Adrenal gland (tissue), 9 donors: ENCODE measurements at regions not wholly inside any gene's neighbourhood (a gene's known extent, or its start where the extent isn't known, plus 50 kb on each side); places are given as distances from the start of the nearest gene placed in this dataset.

Experiments used
- DNase-seq, 7 donors: peaks; one replicate each; pipeline ENCODE4 v3.0.0-alpha.2; 2019 to 2020
- H3K27ac ChIP-seq, 5 donors: fragments of 200-600 bp; sonication (generic) in 4 of 5; 1 replicate in 3 of 5; 2 replicates in 2 of 5; pipeline versions ENCODE4 v1.5.1 to v1.8.0; 2016 to 2020; ENCODE audit warnings: mild to moderate bottlenecking in 1 of 5
- H3K27me3 ChIP-seq: fragments of 200-600 bp; 2 replicates; pipeline ENCODE4 v1.8.0; 2021
- H3K36me3 ChIP-seq, 2 donors: fragments of 200-600 bp; replicated peaks in 1 of 2; 1 replicate in 1 of 2; 2 replicates in 1 of 2; pipeline versions ENCODE4 v1.5.1 to v1.8.0; 2018 to 2022
- H3K4me1 ChIP-seq, 2 donors: fragments of 200-600 bp; replicated peaks in 1 of 2; 1 replicate in 1 of 2; 2 replicates in 1 of 2; pipeline versions ENCODE4 v1.5.1 to v1.8.0; 2018 to 2021
- H3K4me3 ChIP-seq, 4 donors: fragments of 200-600 bp; sonication (generic) in 3 of 4; one replicate each; pipeline ENCODE4 v1.5.1; 2016 to 2018
- H3K9me3 ChIP-seq, 3 donors: fragments of 200-600 bp; sonication (generic) in 1 of 3; replicated peaks in 1 of 3; 1 replicate in 2 of 3; 2 replicates in 1 of 3; pipeline versions ENCODE4 v1.5.1 to v1.8.0; 2016 to 2021
- POLR2A ChIP-seq, 2 donors: fragments of 450-650 bp; IDR thresholded peaks; one replicate each; pipeline ENCODE4 v1.6.1; 2017; ENCODE audit warnings: antibody characterized with exemption in 2 of 2, mild to moderate bottlenecking in 2 of 2, moderate library complexity in 1 of 2
- WGBS, 4 donors: extraction: QIAGEN DNeasy Blood & Tissue Kit in 2 of 4; methylation state at CpG; one replicate each; pipeline versions ENCODE4 v1.1.5 to v1.1.7; 2013 to 2017; 5-methylcytosine and 5-hydroxymethylcytosine counted together
- intact Hi-C, 2 donors: fragments of 100-400 bp; cut with DNase I; formaldehyde crosslinking; loops; one replicate each; pipeline versions ENCODE4 v1.14.1 to v1.15.0; 2022 to 2023
- TF ChIP-seq, protein P1 (sequence below), 6 experiments: fragments of 450-650 bp in 4 of 6; fragments of 200-600 bp in 2 of 6; sonication (generic) in 1 of 6; IDR thresholded peaks; 1 replicate in 5 of 6; 2 replicates in 1 of 6; pipeline versions ENCODE4 v1.5.1 to v1.8.0; 2016 to 2021; ENCODE audit warnings: antibody characterized with exemption in 6 of 6, mild to moderate bottlenecking in 2 of 6, moderate library complexity in 1 of 6
- donor health status: healthy with polysubstance abuse.
- donor health status: Bipolar disorder and iron deficiency.
- donor health status: DM: yes; HTN: yes; CAD: no.
- donor health status: DM: no; HTN: no; CAD: no.
- donor health status: DM: no; HTN: no; CAD: no.

DNA sequence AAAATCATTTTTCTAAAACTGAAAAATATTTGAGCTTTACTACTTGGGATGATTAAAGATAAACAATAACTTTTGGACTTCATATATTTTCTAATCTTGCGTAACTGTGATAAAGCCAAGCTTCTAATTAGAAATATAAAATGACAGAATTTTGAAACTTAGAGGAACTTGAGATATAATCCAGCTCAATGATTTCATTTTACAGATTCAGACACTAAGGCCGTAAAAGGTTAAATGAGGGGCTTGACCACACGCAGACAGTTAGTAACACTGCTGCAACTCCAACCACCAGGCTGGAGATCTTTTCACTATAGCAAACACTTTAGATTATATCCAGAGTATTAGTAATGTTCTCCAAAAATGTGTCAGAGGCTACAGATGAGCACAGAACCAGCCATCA is 445.5 kb downstream of the ZEB2 start:
- TF ChIP-seq POLR2A (IDR thresholded peaks at IDR 0.05), result no peak
- TF ChIP-seq, protein P1, sequence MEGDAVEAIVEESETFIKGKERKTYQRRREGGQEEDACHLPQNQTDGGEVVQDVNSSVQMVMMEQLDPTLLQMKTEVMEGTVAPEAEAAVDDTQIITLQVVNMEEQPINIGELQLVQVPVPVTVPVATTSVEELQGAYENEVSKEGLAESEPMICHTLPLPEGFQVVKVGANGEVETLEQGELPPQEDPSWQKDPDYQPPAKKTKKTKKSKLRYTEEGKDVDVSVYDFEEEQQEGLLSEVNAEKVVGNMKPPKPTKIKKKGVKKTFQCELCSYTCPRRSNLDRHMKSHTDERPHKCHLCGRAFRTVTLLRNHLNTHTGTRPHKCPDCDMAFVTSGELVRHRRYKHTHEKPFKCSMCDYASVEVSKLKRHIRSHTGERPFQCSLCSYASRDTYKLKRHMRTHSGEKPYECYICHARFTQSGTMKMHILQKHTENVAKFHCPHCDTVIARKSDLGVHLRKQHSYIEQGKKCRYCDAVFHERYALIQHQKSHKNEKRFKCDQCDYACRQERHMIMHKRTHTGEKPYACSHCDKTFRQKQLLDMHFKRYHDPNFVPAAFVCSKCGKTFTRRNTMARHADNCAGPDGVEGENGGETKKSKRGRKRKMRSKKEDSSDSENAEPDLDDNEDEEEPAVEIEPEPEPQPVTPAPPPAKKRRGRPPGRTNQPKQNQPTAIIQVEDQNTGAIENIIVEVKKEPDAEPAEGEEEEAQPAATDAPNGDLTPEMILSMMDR (IDR thresholded peaks at IDR 0.05), result no peak
- Histone ChIP-seq H3K27me3 (no peaks in the 10 kb centered on the region), H3K4me3 (no peak overlapping the region), H3K27ac (no peak overlapping the region), H3K4me1 (no peaks in the 10 kb centered on the region), H3K36me3 (no peaks in the 10 kb centered on the region), H3K9me3 (no peaks in the 10 kb centered on the region)
- WGBS, 4 donors, result 70 to 96% (median 85%) methylated on average over 3 of the region's 3 CpGs
- intact Hi-C loops, result no loop called here
- DNase-seq, result no peak

DNA sequence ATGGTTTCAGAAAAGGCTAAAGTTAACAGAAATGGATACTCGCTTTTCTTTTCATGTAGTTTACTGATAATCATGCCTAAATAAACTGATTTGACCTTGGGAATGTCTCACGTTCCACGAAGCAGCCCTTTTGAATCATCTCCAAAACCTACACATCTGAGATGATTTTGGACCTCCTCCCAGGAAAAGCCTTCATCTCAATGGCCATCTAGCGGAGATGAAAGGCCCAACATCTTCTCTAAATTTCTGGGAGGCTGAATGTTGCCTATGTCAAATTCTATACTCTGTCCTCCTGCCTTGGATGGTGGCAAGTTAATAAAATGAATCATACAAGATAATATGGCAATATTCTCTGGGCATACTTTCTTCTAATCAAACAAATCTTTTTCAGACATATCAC is 448.5 kb downstream of the ZEB2 start:
- WGBS, 4 donors, result 34 to 45% (median 45%) methylated on average over 4 of the region's 4 CpGs
- H3K36me3 ChIP-seq, result no peaks in the 10 kb centered on the region
- H3K4me1 ChIP-seq, result no peaks in the 10 kb centered on the region
- no peak overlapping the region for H3K4me3 ChIP-seq
- TF ChIP-seq, protein P1 (IDR thresholded peaks at IDR 0.05), result peak in 5 of 6 experiments; percentile 13 to 35 (median 29)
- TF ChIP-seq POLR2A (IDR thresholded peaks at IDR 0.05), result no peak
- H3K27me3 ChIP-seq, result no peaks in the 10 kb centered on the region
- intact Hi-C loops, result no loop called here
- H3K27ac ChIP-seq, result no peak overlapping the region
- DNase-seq, result no peak
- no peaks in the 10 kb centered on the region for H3K9me3 ChIP-seq

DNA sequence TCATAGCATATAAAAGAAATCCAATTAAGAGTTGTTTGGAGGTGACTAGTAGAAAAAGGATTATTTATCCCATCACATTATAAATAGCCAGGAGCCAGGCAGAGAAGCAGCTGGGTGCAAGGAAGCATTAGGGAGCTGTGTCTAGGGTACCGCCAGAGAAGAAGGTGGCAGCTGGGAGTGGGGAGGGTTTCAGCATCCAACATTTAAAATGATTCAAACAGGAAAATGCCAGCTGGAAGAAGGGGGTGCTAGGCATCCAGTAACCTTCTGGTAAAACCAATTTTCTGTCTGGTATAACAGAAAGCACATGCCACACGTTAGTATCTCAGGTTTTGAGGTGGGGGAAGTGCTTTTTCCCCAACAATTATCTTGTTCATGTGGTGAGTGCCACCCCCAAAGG is 452.4 kb downstream of the ZEB2 start:
- WGBS, 4 donors, result 92 to 98% (median 94%) methylated on average over 2 of the region's 2 CpGs
- H3K36me3 ChIP-seq, result no peaks in the 10 kb centered on the region
- H3K4me1 ChIP-seq, result no peaks in the 10 kb centered on the region
- no peak overlapping the region for H3K4me3 ChIP-seq
- no peaks in the 10 kb centered on the region for H3K27me3 ChIP-seq
- intact Hi-C loops, result no loop called here
- no peak for DNase-seq
- H3K27ac ChIP-seq, result no peak overlapping the region
- TF ChIP-seq, protein P1 (IDR thresholded peaks at IDR 0.05), result no peak
- TF ChIP-seq POLR2A (IDR thresholded peaks at IDR 0.05), result no peak
- H3K9me3 ChIP-seq, result no peaks in the 10 kb centered on the region

DNA sequence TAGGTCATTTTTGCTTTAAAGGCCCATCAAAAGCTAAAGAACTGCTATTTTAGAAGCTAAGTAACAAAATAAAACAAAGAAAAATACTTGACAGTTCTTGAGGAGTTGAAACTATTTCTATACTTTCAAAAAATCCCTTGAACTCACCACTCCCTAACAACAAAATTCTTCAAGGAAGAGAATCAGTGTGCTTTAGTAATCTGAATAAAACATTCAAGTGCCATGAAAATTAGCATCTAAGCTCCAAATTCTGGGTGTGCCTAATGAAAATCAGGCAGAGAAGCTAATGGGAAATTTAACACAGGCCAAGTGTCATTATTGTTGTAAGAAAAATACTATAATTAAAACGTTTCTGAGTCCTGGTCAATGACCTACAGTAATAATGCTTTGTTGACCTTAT is 456.3 kb downstream of the ZEB2 start:
- 48 to 77% (median 56%) methylated on average over 1 of the region's 1 CpG for WGBS, 4 donors
- Histone ChIP-seq H3K4me3 (no peak overlapping the region), H3K36me3 (no peaks in the 10 kb centered on the region), H3K27me3 (no peaks in the 10 kb centered on the region), H3K27ac (no peak overlapping the region), H3K9me3 (no peaks in the 10 kb centered on the region), H3K4me1 (no peaks in the 10 kb centered on the region)
- no peak for TF ChIP-seq POLR2A (IDR thresholded peaks at IDR 0.05)
- TF ChIP-seq, protein P1 (IDR thresholded peaks at IDR 0.05), result no peak
- no peak for DNase-seq
- intact Hi-C loops, result no loop called here
